Subcutaneous abdominal adipose tissue (tissue), 5 donors: ENCODE measurements at regions not wholly inside any gene's neighbourhood (a gene's known extent, or its start where the extent isn't known, plus 50 kb on each side); places are given as distances from the start of the nearest gene placed in this dataset.

ENCODE experiments used
- H3K27ac ChIP-seq: one replicate; pipeline ENCODE4 v1.7.0; 2013; ENCODE audit warnings: low read depth, mild to moderate bottlenecking, inconsistent platforms, low read length, moderate library complexity
- H3K27me3 ChIP-seq, 5 donors: one replicate each; pipeline ENCODE4 v1.7.0; 2013; ENCODE audit warnings: low read length in 5 of 5, inconsistent platforms in 1 of 5; ENCODE audit not compliant: control insufficient read depth in 5 of 5, insufficient read depth in 4 of 5
- H3K36me3 ChIP-seq, 5 donors: one replicate each; pipeline ENCODE4 v1.7.0; 2013; ENCODE audit warnings: low read length in 5 of 5; ENCODE audit not compliant: control insufficient read depth in 5 of 5, insufficient read depth in 5 of 5
- H3K4me1 ChIP-seq, 5 donors: one replicate each; pipeline ENCODE4 v1.7.0; 2013; ENCODE audit warnings: low read length in 5 of 5, mild to moderate bottlenecking in 3 of 5, moderate library complexity in 1 of 5; ENCODE audit not compliant: control insufficient read depth in 5 of 5, insufficient read depth in 5 of 5
- H3K4me3 ChIP-seq, 5 donors: one replicate each; pipeline ENCODE4 v1.7.0; 2013; ENCODE audit warnings: low read length in 5 of 5, low read depth in 1 of 5
- H3K9ac ChIP-seq, 5 donors: one replicate each; pipeline ENCODE4 v1.7.0; 2013; ENCODE audit warnings: low read length in 5 of 5, mild to moderate bottlenecking in 4 of 5, moderate library complexity in 3 of 5
- H3K9me3 ChIP-seq, 5 donors: one replicate each; pipeline ENCODE4 v1.7.0; 2013; ENCODE audit warnings: low read length in 5 of 5; ENCODE audit not compliant: control insufficient read depth in 5 of 5
- donor health status: healthy.
- donor health status: healthy.
- donor health status: healthy.
- donor health status: healthy.
- donor health status: healthy.

DNA sequence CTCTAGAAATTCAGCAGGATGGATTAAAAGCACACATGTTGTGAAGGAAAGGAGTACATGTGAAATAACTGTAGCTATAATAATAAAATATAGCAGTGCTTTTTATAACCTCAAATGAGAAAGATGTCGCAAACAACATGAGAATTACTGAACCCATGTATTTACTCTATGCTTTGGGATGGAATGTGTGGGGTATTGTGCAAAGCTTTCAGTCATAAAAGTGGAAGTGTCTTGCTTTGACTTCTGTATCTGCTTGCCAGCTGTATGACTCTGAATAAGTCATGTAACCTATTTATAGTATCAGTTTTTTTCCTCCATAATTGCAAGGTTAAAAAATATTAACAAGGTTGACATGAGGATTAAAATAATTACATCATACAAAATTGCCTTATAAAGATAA is 519.3 kb upstream of the CADM2 start:
- Histone ChIP-seq H3K4me3 (no peak overlapping the region), H3K9ac (no peak overlapping the region), H3K9me3 (no peaks in the 10 kb centered on the region), H3K4me1 (no peaks in the 10 kb centered on the region), H3K36me3 (no peaks in the 10 kb centered on the region), H3K27ac (no peak overlapping the region), H3K27me3 (no peaks in the 10 kb centered on the region)

DNA sequence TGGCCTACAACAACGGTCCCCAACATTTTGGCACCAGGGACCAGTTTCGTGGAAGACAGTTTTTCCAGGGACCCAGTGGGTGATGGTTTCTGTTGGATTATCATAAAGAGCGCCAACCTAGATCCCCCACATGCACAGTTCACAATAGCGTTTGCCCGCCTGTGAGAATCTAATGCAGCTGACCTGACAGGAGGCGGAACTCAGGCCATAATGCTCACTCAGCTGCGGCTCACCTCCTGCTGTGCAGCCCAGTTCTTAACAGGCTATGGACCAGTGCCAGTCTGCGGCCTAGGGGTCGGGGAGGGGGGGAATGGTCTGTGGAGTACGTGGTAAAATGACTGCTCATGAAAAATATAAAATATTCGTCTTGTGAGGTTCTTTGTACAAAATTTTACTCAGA is 518.5 kb upstream of the CADM2 start:
- no peak overlapping the region for H3K4me3 ChIP-seq
- no peaks in the 10 kb centered on the region for H3K36me3 ChIP-seq
- no peaks in the 10 kb centered on the region for H3K4me1 ChIP-seq
- H3K9me3 ChIP-seq = no peaks in the 10 kb centered on the region
- H3K9ac ChIP-seq = no peak overlapping the region
- H3K27ac ChIP-seq = no peak overlapping the region
- no peaks in the 10 kb centered on the region for H3K27me3 ChIP-seq

DNA sequence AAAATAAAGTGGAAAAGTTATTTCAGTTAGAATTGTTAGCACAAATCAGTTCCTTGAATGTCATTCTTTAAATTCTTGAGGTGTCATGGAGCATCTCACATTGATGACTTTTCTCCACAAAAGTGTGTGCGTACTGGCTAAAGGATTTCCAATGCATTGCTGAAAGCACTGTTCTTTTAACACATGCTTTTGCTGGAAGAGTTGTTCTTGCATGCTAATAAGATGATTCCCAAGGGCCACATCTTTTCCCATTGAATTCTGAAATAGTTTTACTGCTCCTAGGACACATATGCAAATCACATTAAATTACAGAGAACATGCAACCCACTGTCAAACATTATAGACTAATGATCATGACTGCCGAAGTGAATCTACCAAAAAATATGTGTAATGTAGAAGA is 516.3 kb upstream of the CADM2 start:
- no peaks in the 10 kb centered on the region for H3K36me3 ChIP-seq
- H3K4me3 ChIP-seq = no peak overlapping the region
- H3K9ac ChIP-seq = no peak overlapping the region
- no peaks in the 10 kb centered on the region for H3K9me3 ChIP-seq
- H3K27me3 ChIP-seq = no peaks in the 10 kb centered on the region
- H3K4me1 ChIP-seq = no peaks in the 10 kb centered on the region
- no peak overlapping the region for H3K27ac ChIP-seq

DNA sequence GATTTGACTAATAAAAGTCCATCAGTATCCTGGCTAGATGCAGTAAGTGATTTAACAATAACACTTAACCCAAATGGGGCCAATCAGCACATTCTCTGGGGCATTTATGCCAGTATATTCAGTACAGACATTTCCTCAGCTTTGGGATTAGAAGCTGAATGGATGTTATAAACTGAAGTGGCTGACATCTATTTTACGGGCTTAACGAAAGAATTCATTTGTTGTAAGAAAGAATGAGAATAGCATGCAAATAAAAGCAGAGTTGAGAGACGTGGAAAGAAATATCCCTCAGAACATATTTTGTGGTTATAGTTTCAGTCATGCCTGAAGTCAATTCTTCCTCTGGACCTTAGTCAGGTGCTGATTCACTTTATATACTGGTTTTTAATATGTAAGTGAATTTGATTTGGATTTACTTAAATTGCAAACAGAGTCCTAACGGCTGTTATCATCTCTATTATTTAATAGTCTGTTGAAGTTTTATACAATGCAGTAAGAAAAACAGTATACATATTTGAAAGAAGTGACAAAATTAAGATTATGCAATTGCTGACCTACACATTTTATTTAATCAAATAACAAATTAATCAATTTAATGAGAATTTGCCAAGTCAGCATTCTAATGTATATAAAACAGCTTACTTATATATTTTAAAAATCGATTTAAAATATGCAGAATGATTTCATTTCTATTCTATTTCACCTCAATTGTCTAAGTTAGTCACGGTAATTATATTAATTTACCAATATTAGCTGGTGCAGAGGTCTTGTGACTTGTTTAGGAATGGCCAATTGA is 513.9 kb upstream of the CADM2 start:
- Histone ChIP-seq H3K27me3 (no peaks in the 10 kb centered on the region), H3K4me1 (no peaks in the 10 kb centered on the region), H3K9ac (no peak overlapping the region), H3K9me3 (no peaks in the 10 kb centered on the region), H3K27ac (no peak overlapping the region), H3K4me3 (no peak overlapping the region), H3K36me3 (no peaks in the 10 kb centered on the region)

DNA sequence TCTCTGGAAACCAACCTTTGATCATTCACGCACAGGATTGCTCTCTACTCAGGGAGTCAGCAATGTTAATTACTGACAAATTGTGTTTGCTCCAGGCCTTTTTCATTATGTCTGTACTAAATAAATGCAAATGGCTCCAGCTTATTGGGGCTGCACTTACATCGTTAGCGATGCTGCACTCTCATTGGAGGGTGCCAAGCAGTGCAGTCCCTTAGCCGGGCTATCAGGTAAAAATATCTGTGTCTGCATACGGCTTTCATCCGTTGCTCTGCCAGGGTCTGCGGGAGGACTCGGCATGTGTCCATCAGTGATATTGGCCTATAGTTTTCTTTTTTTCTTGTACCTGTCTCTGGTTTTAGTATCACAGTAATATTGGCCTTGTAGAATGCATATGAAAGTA is 471.5 kb upstream of the CADM2 start:
- H3K27ac ChIP-seq = no peak overlapping the region
- peaks cover 0 to 10% (median 3%) of the 10 kb centered on the region in 5 donors for H3K9me3 ChIP-seq
- H3K4me3 ChIP-seq = no peak overlapping the region
- no peak overlapping the region for H3K9ac ChIP-seq
- H3K36me3 ChIP-seq = no peaks in the 10 kb centered on the region
- H3K4me1 ChIP-seq = no peaks in the 10 kb centered on the region
- no peaks in the 10 kb centered on the region for H3K27me3 ChIP-seq

DNA sequence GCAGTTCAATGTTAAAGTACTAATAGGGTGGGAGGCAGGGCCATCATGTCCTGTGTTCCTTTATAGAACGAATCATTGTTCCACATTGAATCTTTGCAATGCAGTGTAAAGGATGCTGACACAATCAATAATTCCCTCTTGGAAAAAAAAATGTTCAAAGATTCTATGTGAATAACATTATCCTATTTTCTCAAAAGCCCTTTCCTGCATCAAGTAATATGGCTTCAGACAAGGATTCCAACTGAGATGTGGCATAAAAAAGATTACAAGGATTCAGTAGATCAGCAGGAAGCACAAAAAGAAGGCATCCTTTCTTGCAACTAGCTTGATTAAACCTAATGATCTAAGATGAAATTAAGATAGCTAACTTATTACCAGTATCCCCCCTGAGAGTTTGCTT is 454.0 kb upstream of the CADM2 start:
- H3K36me3 ChIP-seq = no peaks in the 10 kb centered on the region
- H3K4me3 ChIP-seq = no peak overlapping the region
- H3K27ac ChIP-seq = no peak overlapping the region
- no peak overlapping the region for H3K9ac ChIP-seq
- H3K9me3 ChIP-seq = peaks cover 0 to 4% (median 0%) of the 10 kb centered on the region in 5 donors
- no peaks in the 10 kb centered on the region for H3K4me1 ChIP-seq
- H3K27me3 ChIP-seq = no peaks in the 10 kb centered on the region

DNA sequence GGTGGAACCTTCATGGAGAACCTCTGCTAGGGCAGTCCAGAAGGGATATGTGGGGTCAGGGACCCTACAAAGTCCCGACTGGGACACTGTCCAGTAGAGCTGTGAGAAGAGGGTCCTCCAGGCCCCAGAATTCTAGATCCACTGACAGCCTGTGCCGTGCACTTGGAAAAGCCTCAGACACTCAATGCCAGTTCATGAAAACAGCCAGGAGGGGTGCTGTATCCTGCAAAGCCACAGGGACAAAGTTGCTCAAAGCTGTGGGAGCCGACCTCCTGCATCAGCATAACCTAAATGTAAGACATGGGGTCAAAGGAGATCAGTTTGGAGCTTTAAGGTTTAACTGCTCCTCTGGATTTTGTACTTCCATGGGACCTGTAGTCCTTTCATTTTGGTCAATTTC is 448.8 kb upstream of the CADM2 start:
- Histone ChIP-seq H3K36me3 (no peaks in the 10 kb centered on the region), H3K9me3 (peaks cover 0 to 4% (median 0%) of the 10 kb centered on the region in 5 donors), H3K27me3 (no peaks in the 10 kb centered on the region), H3K4me1 (no peaks in the 10 kb centered on the region), H3K4me3 (no peak overlapping the region), H3K27ac (no peak overlapping the region), H3K9ac (no peak overlapping the region)

DNA sequence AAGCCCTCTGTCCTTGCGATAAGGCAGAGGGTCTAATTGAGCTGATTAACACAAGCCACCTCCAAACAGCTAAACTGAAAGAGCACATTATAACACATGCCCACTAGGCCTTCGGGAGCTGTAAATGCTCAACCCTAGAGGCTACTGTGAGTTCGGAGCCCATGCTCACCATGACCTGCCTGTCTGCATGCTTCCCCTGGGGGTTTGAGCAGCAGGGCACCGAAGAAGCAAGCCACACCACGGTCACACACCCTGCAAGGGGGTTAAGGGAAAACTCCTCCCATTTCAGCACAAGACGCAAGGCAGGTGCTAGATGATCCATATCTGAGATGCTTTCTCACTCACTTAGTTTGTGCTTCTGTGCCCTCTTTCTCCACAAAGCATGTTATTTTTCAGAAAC is 435.9 kb upstream of the CADM2 start:
- Histone ChIP-seq H3K9ac (no peak overlapping the region), H3K27ac (no peak overlapping the region), H3K4me3 (no peak overlapping the region), H3K9me3 (peaks cover 0 to 11% (median 9%) of the 10 kb centered on the region in 5 donors), H3K36me3 (no peaks in the 10 kb centered on the region), H3K27me3 (no peaks in the 10 kb centered on the region), H3K4me1 (no peaks in the 10 kb centered on the region)

DNA sequence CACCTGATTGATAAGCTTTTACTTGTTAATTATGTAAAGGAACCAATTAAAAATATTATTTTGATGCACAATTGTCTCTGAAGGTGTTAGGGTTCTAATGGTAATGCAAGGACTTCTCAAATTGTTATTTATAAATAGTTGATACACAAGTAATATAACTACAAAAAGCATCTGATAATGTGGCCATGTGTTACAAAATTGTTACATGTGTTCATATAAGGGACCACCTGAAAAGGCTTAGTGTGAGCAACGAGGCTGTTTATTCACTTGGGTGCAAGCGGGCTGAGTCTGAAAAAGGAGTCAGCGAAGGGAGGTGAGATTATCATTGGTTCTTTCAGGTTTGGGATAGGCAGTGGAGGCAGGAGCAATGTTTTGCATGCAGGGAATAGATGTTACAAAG is 421.9 kb upstream of the CADM2 start:
- Histone ChIP-seq H3K9ac (no peak overlapping the region), H3K4me3 (no peak overlapping the region), H3K4me1 (no peaks in the 10 kb centered on the region), H3K36me3 (no peaks in the 10 kb centered on the region), H3K9me3 (peaks cover 8 to 17% (median 13%) of the 10 kb centered on the region in 5 donors), H3K27me3 (no peaks in the 10 kb centered on the region), H3K27ac (no peak overlapping the region)

DNA sequence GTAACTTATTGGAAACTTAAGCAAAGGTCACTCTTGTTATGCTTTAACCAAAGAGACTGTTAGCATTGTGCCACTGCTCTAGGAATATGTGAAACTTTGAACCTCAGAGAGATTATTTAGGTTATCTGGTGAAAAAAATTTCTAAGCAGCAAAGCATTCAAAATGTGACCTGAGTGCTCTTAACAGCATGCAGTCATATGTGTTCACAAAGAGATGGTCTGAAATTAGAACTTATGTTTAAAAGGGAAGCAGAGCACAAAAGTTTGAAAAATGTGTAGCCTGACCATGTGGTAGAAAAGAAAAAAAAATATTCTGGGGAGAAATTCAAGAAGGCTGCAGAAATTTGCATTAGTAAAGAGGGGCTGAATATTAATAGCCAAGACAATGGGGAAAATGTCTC is 420.2 kb upstream of the CADM2 start:
- H3K27me3 ChIP-seq = no peaks in the 10 kb centered on the region
- H3K27ac ChIP-seq = no peak overlapping the region
- no peak overlapping the region for H3K9ac ChIP-seq
- no peak overlapping the region for H3K4me3 ChIP-seq
- peaks cover 8 to 17% (median 13%) of the 10 kb centered on the region in 5 donors for H3K9me3 ChIP-seq
- no peaks in the 10 kb centered on the region for H3K4me1 ChIP-seq
- H3K36me3 ChIP-seq = no peaks in the 10 kb centered on the region
